ENCODE measurements at regions not wholly inside any gene's neighbourhood (a gene's known extent, or its start where the extent isn't known, plus 50 kb on each side); places are given as distances from the start of the nearest gene placed in this dataset.

- DNase-seq (ENCODE audit: low read depth in 2 of 2), result no peak
Measured at GRCh38 chr10:31583293-31583692, 264.3 kb downstream of the ZEB1 start.

- no peak for DNase-seq (ENCODE audit: low read depth in 2 of 2)
Measured at GRCh38 chr10:31582365-31583052, 263.5 kb downstream of the ZEB1 start.

DNA sequence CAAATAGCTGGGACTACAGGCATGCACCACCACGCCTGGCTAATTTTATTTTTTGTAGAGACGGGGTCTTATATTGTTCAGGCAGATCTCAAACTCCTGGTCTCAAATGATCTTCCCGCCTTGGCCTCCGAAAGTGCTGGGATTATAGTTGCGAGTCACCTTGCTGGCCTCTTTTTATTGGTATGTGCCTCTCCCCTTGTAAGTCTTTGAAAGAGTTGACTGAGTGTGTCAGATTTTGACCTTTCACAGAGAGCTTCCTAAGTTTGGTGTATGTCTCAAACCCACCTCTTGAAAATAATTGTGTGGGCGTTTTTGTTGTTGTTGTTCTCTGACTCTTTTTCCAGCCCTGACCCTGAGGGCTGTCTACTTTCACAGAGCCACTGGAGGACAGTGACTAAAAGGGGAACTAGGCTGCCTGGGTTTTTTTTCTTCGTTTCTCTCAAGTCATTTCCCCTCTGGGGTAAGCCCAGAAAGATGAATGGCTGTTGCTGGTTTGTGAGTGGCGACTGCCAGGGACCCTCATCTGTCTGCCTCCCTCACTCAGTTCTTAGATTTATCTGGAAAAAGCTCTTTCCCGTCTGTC, 262.8 kb downstream of the ZEB1 start:
- DNase-seq (ENCODE audit: low read depth in 2 of 2), result no peak

DNA sequence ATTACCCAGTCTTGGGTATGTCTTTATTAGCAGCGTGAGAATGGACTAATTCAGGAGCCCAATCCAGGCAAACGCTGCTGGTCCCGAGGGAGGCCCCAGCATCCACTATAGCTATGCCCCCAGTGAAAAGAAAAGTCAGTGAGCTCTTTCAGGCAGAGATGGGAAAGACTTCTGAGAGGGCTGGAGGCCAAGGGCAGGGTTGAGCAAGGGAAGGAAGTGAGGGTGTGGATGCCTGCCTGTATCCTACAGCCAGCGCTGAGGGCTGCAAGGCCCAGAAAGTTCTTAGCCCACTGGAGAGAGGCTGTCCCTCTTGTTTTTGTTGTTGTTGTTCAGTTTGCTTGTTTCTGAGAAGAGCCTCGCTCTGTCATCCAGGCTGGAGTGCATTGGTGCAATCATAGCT, 261.6 kb downstream of the ZEB1 start:
- no peak for DNase-seq (ENCODE audit: low read depth in 2 of 2)

All from stimulated activated CD4-positive, alpha-beta T cell treated with anti-CD3 and anti-CD28 coated beads, Interleukin-12 subunit alpha, Interleukin-12 subunit beta, amount 100 ng/mL, for 24 hours (primary cell).